Gastrocnemius medialis (tissue), 4 donors: ENCODE measurements at regions not wholly inside any gene's neighbourhood (a gene's known extent, or its start where the extent isn't known, plus 50 kb on each side); places are given as distances from the start of the nearest gene placed in this dataset.

Experiments used
- ATAC-seq, 2 donors: fragments of 150-250 bp; one replicate each; pipeline ENCODE4 v1.9.1; 2016
- DNase-seq, 2 donors: peaks; one replicate each; pipeline ENCODE4 v3.0.0-alpha.2; 2019
- H3K27ac ChIP-seq, 4 donors: fragments of 200-600 bp; sonication (generic); 1 replicate in 1 of 4; 2 replicates in 3 of 4; pipeline ENCODE4 v1.5.1; 2016 to 2018; ENCODE audit warnings: mild to moderate bottlenecking in 2 of 4, moderate library complexity in 1 of 4
- H3K27me3 ChIP-seq, 3 donors: fragments of 200-600 bp; sonication (generic) in 2 of 3; 1 replicate in 1 of 3; 2 replicates in 2 of 3; pipeline versions ENCODE4 v1.5.1 to v1.6.0; 2016 to 2019; ENCODE audit warnings: mild to moderate bottlenecking in 1 of 3, moderate library complexity in 1 of 3
- H3K36me3 ChIP-seq, 2 donors: fragments of 200-600 bp; sonication (generic) in 1 of 2; one replicate each; pipeline ENCODE4 v1.5.1; 2017 to 2018
- H3K4me1 ChIP-seq, 2 donors: fragments of 200-600 bp; sonication (generic) in 1 of 2; one replicate each; pipeline ENCODE4 v1.5.1; 2016 to 2017; ENCODE audit warnings: mild to moderate bottlenecking in 2 of 2
- H3K4me3 ChIP-seq, 4 donors: fragments of 200-600 bp; sonication (generic) in 3 of 4; 1 replicate in 1 of 4; 2 replicates in 3 of 4; pipeline ENCODE4 v1.5.1; 2016 to 2019; ENCODE audit warnings: mild to moderate bottlenecking in 2 of 4
- H3K9me3 ChIP-seq, 3 donors: fragments of 200-600 bp; sonication (generic) in 2 of 3; 1 replicate in 1 of 3; 2 replicates in 2 of 3; pipeline ENCODE4 v1.5.1; 2016 to 2019
- CTCF ChIP-seq, 5 experiments: fragments of 450-650 bp in 3 of 5; fragments of 200-600 bp in 2 of 5; sonication (generic) in 2 of 5; IDR thresholded peaks in 4 of 5; conservative IDR thresholded peaks in 1 of 5; 1 replicate in 4 of 5; 2 replicates in 1 of 5; pipeline ENCODE4 v1.5.1; 2016 to 2019; ENCODE audit warnings: antibody characterized with exemption in 5 of 5, mild to moderate bottlenecking in 3 of 5, moderate library complexity in 3 of 5
- POLR2A ChIP-seq, 2 donors: fragments of 450-650 bp; IDR thresholded peaks; one replicate each; pipeline ENCODE4 v1.6.1; 2017; ENCODE audit warnings: antibody characterized with exemption in 2 of 2, mild to moderate bottlenecking in 2 of 2, moderate library complexity in 2 of 2
- in situ Hi-C, 4 donors: fragments of 200-750 bp; cut with MboI; loops; one replicate each; pipeline versions ENCODE4 v1.15.0 to v1.8.0; 2017; ENCODE audit warnings: low sequenced_read_pairs in 4 of 4
- intact Hi-C: fragments of 100-400 bp; cut with DNase I; formaldehyde crosslinking; loops from one replicate; pipeline ENCODE4 v1.15.1; 2023; ENCODE audit warnings: low total_unique reads

GRCh38 chr13:107590556-107590955 lies 624.8 kb downstream of the LIG4 start:
- intact Hi-C loops = no loop called here

DNA sequence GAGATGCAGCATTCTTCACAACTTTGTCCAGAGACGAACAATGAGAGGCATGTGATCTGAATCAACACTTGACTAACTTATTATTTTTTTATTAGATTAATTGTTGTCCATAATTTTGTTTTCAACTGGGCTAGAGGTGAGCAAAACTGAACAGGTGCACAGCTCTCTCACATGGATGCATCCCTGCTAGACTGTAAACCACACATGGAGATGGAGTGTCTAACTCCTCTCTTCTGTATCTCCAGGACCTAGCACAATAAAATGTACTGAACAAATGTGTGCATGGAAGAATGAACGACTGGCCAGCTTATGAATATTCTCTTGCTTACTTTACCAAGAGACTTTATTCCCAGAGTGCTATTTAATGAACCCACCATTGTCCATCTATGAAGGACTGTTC lies 627.7 kb downstream of the LIG4 start:
- H3K27me3 ChIP-seq = no peaks in the 10 kb centered on the region
- in situ Hi-C loops = no loop called here
- H3K27ac ChIP-seq = no peak overlapping the region
- ATAC-seq = no peak
- DNase-seq = no peak
- no peaks in the 10 kb centered on the region for H3K36me3 ChIP-seq
- no peaks in the 10 kb centered on the region for H3K4me1 ChIP-seq
- H3K9me3 ChIP-seq = no peaks in the 10 kb centered on the region
- no peak overlapping the region for H3K4me3 ChIP-seq
- intact Hi-C loops = no loop called here
- TF ChIP-seq CTCF (IDR thresholded peaks at IDR 0.05 in 4 of 5, conservative IDR thresholded peaks at IDR 0.05 in 1 of 5) = no peak

More at GRCh38 chr13:107590556-107590955, 624.8 kb downstream of the LIG4 start:
- no peak overlapping the region for H3K4me3 ChIP-seq
- in situ Hi-C loops = no loop called here
- H3K27me3 ChIP-seq = no peaks in the 10 kb centered on the region
- no peak overlapping the region for H3K27ac ChIP-seq
- ATAC-seq = no peak
- no peaks in the 10 kb centered on the region for H3K4me1 ChIP-seq
- H3K36me3 ChIP-seq = no peaks in the 10 kb centered on the region
- no peak for DNase-seq
- H3K9me3 ChIP-seq = no peaks in the 10 kb centered on the region
- TF ChIP-seq POLR2A (IDR thresholded peaks at IDR 0.05) = no peak
- no peak for TF ChIP-seq CTCF (IDR thresholded peaks at IDR 0.05 in 4 of 5, conservative IDR thresholded peaks at IDR 0.05 in 1 of 5)

DNA sequence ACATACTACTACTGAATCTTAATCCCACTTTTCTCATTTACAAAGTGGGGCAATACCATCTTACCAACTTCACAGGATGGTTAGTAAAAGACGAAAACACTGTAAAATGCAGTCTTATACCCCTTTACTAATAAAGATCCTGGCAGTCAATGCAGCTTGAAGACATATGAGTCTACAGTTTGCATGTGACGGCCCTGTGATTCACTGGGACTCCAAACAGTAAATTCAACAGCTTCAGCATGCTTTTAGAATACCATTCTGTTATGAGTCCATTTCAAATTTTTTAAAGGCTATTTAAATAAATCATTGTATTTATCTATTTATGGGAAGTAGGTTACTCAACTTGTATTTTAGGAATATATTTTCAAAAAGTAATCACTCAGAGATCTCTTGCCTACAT lies 629.1 kb downstream of the LIG4 start:
- in situ Hi-C loops = no loop called here

DNA sequence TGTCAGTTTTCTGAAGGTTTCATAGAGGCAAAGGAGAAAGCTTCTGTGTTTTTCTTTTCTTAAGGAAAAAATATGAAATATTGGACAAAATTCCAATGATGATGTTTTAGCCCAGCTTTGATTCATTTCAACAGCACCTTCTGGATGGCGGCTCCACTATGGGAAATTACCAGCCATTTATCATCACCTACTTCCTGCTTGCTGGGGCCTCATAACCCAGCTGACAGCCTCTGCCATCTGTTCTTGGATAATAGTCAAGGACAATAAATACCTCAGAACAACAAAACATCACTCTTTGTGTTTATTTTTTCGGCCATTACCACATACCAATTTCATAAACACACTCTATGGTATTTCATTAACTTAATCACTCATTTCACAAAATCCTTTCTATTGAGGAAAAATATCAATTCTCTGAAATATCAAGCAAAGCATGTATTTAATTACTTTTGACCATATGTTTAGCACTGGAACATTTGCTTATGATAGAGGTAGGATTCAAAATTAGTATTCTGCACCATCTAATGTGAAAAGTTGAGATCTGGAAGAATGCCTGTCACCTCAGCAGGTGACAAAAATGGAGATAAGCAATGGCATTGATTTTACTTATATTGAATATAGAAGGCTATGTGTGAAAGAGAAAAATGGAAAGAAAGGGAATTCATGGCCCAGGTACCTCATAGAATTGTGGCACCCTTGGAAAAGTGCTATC lies 629.7 kb downstream of the LIG4 start:
- DNase-seq (no peak), ATAC-seq (no peak)
- TF ChIP-seq POLR2A (IDR thresholded peaks at IDR 0.05) (no peak), CTCF (IDR thresholded peaks at IDR 0.05 in 4 of 5, conservative IDR thresholded peaks at IDR 0.05 in 1 of 5) (no peak)
- intact Hi-C loops (no loop called here), in situ Hi-C loops (no loop called here)
- Histone ChIP-seq H3K4me3 (no peak overlapping the region), H3K27ac (no peak overlapping the region), H3K36me3 (no peaks in the 10 kb centered on the region), H3K27me3 (no peaks in the 10 kb centered on the region), H3K4me1 (no peaks in the 10 kb centered on the region), H3K9me3 (no peaks in the 10 kb centered on the region)

More for the DNA sequence above, 629.1 kb downstream of the LIG4 start:
- no peak for DNase-seq
- Histone ChIP-seq H3K4me3 (no peak overlapping the region), H3K27me3 (no peaks in the 10 kb centered on the region), H3K9me3 (no peaks in the 10 kb centered on the region), H3K27ac (no peak overlapping the region), H3K4me1 (no peaks in the 10 kb centered on the region), H3K36me3 (no peaks in the 10 kb centered on the region)
- intact Hi-C loops = no loop called here
- no peak for TF ChIP-seq POLR2A (IDR thresholded peaks at IDR 0.05)
- TF ChIP-seq CTCF (IDR thresholded peaks at IDR 0.05 in 4 of 5, conservative IDR thresholded peaks at IDR 0.05 in 1 of 5) = no peak
- no peak for ATAC-seq

DNA sequence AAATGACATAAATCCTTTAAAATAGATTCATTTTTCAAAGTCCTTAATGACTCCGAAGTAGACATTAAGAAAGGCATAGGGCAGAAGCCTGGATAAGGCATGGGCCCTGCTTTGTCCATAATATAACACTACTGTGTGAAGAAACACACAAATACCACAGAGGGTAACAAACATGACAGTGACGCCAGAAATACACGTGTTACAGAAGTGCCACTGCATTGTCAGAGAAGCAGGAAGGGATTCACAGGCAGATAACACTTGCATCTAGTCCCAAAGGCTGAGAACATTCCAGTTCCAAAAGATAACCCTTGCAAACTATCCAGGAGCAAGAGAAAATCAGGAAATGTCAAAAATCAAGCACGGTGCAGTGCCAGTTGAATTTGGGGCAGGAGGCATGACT lies 633.2 kb downstream of the LIG4 start:
- Histone ChIP-seq H3K9me3 (no peaks in the 10 kb centered on the region), H3K36me3 (no peaks in the 10 kb centered on the region), H3K4me1 (no peaks in the 10 kb centered on the region), H3K27ac (no peak overlapping the region), H3K27me3 (no peaks in the 10 kb centered on the region), H3K4me3 (no peak overlapping the region)
- intact Hi-C loops (no loop called here), in situ Hi-C loops (no loop called here)
- DNase-seq (no peak), ATAC-seq (no peak)
- TF ChIP-seq CTCF (IDR thresholded peaks at IDR 0.05 in 4 of 5, conservative IDR thresholded peaks at IDR 0.05 in 1 of 5) (no peak), POLR2A (IDR thresholded peaks at IDR 0.05) (no peak)
